Motor neuron (in vitro differentiated cells): ENCODE measurements at regions not wholly inside any gene's neighbourhood (a gene's known extent, or its start where the extent isn't known, plus 50 kb on each side); places are given as distances from the start of the nearest gene placed in this dataset.

Source experiments
- ATAC-seq, 8 experiments: fragments of 200-7000 bp; cut with Tn5 transposase; replicated peaks in 6 of 8; 2 replicates each; pipeline ENCODE4 v1.8.0; 2021; ENCODE audit warnings: mild to moderate bottlenecking in 8 of 8, moderate library complexity in 8 of 8
- H3K27ac ChIP-seq, 2 donors: fragments of 250-450 bp; sonication (Bioruptor Pico); 2 replicates each; pipeline ENCODE4 v1.9.0; 2021; ENCODE audit warnings: antibody characterized with exemption in 2 of 2, mild to moderate bottlenecking in 2 of 2, moderate library complexity in 1 of 2
- H3K4me1 ChIP-seq, 2 donors: fragments of 250-450 bp; sonication (Bioruptor Pico); replicated peaks in 1 of 2; 2 replicates each; pipeline ENCODE4 v1.6.1; 2021; ENCODE audit warnings: antibody characterized with exemption in 2 of 2, mild to moderate bottlenecking in 2 of 2, moderate library complexity in 1 of 2
- H3K4me3 ChIP-seq, 5 donors: fragments of 250-450 bp; sonication (Bioruptor Pico); 2 replicates each; pipeline ENCODE4 v1.9.0; 2021; ENCODE audit warnings: antibody characterized with exemption in 5 of 5, mild to moderate bottlenecking in 5 of 5, moderate library complexity in 4 of 5
- WGBS, 10 experiments: fragments of 450-650 bp; shearing (Covaris generic); methylation state at CpG; one replicate each; pipeline ENCODE4 v1.0.0; 2022; 5-methylcytosine and 5-hydroxymethylcytosine counted together
- in situ Hi-C, 9 experiments: fragments of 400-800 bp; cut with MboI; loops; one replicate each; pipeline ENCODE4 v1.15.0; 2021; ENCODE audit warnings: low sequenced_read_pairs in 9 of 9, low pct_unique_long_range_greater_than_20kb in 2 of 9; ENCODE audit not compliant: unreplicated experiment in 9 of 9

DNA sequence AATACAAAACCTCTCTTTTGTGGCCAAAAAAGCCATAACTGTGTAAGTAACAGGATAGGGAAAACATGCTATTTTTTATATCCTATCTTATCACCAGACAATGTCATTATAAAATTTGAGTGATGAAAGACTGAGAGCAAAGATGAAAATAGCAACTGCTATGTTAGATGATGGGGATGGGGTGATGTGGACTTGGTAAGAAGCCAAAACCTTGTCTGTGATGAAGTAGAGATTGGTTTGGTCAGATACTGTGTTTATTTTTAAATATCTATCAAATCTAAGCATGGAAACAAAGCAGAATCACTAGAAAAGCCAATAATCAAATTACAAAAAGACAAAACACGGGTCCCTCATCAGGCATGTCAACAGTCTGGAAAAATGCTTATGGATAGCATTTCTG is 631.1 kb upstream of the NR5A2 start:
- Histone ChIP-seq H3K27ac (no peak overlapping the region), H3K4me1 (no peaks in the 10 kb centered on the region), H3K4me3 (no peak overlapping the region)
- 0 to 74% (median 57%) methylated on average over 1 of the region's 1 CpG; no CpG with 5 or more reads in 3 of the 10 experiments for whole genome bisulfite sequencing, 10 experiments
- ATAC-seq: no peak
- in situ Hi-C loops: no loop called here

DNA sequence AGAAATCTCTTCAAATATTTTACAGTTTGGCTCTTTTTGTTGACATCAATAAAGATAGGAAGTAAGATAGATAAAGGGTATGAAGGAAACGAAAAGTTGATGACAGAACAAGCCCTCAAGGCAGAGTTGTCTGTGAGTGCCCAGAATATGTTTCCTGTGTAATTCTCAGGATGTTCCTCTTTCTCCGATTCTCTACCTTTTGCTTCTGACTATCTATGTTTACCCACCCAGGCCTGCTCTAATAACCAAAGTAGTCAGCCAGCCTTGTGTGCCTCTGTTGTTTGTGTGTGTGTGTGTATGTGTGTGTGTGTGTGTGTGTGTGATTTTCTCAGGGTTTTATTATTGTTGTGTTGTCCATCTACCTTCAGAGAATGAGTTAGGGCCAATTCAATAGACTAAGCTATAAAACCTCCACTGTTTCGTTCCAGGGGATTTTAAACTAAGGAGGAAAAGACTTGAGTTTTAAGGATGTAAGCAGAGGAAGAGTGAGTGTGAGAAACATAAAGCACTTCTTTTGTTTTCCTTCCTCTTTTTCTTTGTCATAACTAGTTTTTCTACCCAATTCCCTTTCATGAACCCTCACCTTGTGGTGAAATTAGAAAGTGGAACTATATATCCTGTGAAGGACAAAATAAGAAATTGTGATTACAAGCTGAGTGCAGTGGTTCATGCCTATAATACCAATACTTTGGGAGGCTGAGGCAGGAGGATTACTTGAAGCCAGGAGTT is 627.4 kb upstream of the NR5A2 start:
- WGBS, 10 experiments: 23 to 95% (median 80%) methylated on average over 1 to 3 of the region's 3 CpGs; no CpG with 5 or more reads in 1 of the 10 experiments
- Histone ChIP-seq H3K4me3 (no peak overlapping the region), H3K27ac (no peak overlapping the region), H3K4me1 (no peaks in the 10 kb centered on the region)
- ATAC-seq: no peak
- in situ Hi-C loops: no loop called here

DNA sequence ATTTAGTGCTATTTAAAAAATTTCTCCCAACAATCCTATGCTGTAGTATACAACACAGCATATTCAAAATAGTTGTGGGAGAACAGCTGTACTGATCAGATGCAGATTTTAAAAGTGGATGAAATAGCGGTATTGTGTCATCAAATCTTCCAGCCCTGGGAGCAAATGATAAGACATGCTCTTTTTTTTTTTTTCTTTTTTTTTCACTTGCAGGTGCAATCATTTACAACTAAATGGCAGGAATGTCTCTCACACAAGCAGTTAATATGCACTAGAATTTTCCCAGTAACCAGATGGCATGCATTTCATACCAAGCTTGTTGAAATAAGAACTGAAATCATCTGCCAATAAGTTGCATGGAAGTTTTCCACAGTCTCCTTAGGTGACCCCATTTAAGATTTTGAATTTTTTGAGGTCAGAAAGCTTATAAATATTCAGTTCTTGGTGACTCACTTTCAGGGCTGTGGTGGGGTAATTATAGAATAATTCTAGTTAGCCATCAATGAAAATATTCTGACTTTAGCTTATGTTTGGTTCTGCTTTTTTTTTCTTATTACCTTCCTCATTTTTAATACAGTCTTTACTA is 623.9 kb upstream of the NR5A2 start:
- in situ Hi-C loops: no loop called here
- Histone ChIP-seq H3K27ac (no peak overlapping the region), H3K4me3 (no peak overlapping the region), H3K4me1 (no peaks in the 10 kb centered on the region)
- WGBS, 10 experiments: 0 to 92% (median 63%) methylated on average over 1 of the region's 1 CpG; no CpG with 5 or more reads in 1 of the 10 experiments
- ATAC-seq: peak in 4 of 8 experiments; percentile 17 to 93 (median 78)

DNA sequence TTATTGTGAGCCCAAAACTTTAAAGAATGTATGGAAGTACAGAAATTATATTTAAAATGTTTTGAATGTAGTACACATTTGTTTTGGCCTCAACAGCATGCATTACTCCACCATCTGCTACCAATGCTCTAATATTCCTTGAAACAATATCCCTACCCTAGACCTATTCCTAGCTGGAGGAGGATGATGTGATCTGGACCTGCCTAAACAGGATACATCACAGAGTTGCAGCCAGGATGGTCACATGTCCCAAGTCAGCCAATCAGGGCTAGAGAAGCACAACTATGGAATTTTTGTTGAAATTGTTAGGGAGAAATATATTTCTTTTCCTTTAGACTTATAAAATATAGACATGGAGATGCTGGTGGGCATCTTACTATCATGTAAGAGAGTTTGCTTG is 623.3 kb upstream of the NR5A2 start:
- peak in 3 of 8 experiments; percentile 33 to 77 (median 64) for ATAC-seq
- no peak overlapping the region for H3K27ac ChIP-seq
- H3K4me1 ChIP-seq: no peaks in the 10 kb centered on the region
- in situ Hi-C loops: no loop called here
- H3K4me3 ChIP-seq: no peak overlapping the region

DNA sequence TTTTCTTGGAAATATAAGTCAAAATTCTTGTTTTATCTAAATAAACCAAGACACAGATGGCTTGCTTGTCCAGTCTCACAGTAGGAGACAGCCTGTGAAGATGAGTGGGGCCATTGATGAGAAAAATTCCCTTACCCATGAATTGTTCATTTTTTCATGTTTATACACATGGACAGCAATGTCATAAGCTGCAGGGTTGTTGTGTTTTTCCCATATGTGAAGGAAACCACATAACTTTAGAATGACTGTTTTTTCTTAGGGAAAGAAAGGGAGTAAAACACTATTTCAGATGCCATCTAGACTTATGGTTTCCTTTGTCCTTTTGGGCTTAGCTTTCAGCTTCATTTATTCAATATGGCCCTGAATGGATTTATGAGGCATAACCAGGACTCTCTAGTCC is 622.5 kb upstream of the NR5A2 start:
- in situ Hi-C loops: no loop called here
- ATAC-seq: no peak
- H3K27ac ChIP-seq: no peak overlapping the region
- no peak overlapping the region for H3K4me3 ChIP-seq
- H3K4me1 ChIP-seq: no peaks in the 10 kb centered on the region

DNA sequence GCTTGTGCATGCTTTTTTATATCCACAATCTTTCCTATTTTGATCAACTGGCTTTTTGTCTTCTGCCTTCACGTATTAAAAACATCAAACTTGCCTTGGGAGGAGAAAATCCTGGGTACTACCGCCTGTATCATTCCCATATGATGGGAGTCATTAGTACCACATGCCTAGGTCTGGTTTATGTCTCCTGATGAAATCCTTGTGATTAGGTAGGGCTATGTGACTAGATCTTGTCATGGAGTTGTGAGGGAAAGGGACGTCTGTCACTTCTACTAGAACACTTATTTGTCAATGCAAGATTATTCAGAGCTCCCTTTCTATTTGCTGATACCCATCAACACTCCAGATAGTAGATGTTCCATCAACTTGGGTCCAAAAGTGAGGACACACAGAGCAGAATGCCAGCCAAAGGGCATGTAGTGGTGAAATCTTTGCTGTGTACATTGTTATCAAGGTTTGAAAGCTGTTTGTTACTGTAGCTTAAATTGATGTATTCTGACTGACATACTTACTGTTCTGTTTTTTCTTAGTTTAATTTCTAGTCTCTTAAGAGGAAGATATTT is 621.8 kb upstream of the NR5A2 start:
- WGBS, 10 experiments: 0 to 90% (median 85%) methylated on average over 1 to 3 of the region's 3 CpGs; no CpG with 5 or more reads in 1 of the 10 experiments
- ATAC-seq: no peak
- H3K4me1 ChIP-seq: no peaks in the 10 kb centered on the region
- in situ Hi-C loops: no loop called here
- H3K27ac ChIP-seq: no peak overlapping the region
- H3K4me3 ChIP-seq: no peak overlapping the region

DNA sequence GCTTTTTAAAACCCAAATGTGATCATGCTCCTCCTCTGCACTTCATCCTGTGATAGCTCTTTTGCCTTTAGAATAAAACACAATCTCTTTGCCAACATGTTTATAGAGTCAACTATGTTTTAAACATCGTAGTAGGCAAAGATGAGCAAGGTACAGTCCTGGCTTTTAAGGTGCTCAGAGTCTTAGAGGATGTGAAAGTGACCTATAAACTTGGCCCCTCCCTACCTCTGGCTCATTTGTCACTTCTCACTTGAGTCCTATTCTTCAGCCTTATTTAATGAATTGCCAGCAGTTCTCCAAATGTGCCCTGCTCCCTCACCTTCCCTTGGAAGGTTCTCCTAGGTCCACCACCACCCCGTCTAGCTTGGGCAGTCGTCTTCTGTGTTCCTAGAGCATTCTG is 617.0 kb upstream of the NR5A2 start:
- WGBS, 10 experiments: 0 to 100% (median 69%) methylated on average over 1 to 3 of the region's 3 CpGs; no CpG with 5 or more reads in 1 of the 10 experiments
- in situ Hi-C loops: no loop called here

DNA sequence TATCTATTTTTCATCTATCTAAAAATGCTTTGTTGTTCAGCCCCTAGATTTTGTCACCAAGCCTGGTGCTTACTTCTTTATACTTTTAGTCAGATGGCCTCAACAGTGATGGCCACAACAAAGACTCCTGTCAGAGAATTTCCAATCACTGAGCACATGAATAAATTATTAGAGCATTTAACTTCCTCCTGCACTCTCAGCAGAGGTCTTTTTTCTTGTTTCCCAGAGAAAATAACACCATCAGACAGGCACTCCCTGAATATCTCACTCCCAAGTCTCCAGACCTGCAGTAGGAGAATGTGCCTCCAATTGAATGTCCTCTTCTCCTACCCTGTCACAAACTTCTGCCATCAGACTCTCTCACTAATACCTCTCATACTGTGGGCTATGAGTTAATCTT is 616.0 kb upstream of the NR5A2 start:
- ATAC-seq: peak in 3 of 8 experiments; percentile 44 to 70 (median 69)
- Histone ChIP-seq H3K27ac (no peak overlapping the region), H3K4me1 (no peaks in the 10 kb centered on the region), H3K4me3 (no peak overlapping the region)
- in situ Hi-C loops: no loop called here

More for the DNA sequence above, 617.0 kb upstream of the NR5A2 start:
- Histone ChIP-seq H3K27ac (no peak overlapping the region), H3K4me1 (no peaks in the 10 kb centered on the region), H3K4me3 (no peak overlapping the region)
- no peak for ATAC-seq

DNA sequence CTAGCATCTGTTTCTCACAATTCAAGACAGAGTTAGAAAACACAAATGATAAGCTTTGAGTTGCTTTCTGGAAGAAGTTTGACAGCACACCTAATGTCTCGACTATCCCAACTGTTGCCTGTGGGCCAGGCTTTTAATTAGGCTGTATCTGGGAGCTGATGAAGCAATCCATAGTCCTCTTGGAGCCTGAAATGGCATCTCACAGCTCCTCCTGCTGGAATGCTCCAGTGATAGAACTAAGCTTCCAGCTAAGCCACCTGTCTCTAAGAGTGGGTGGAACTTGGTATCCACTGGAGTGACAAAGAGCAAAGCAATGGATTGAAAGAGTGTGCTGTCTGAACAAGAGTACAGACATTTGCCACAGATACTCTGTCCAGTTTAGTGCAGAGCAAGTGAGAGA is 605.3 kb upstream of the NR5A2 start:
- H3K4me3 ChIP-seq: no peak overlapping the region
- H3K4me1 ChIP-seq: no peaks in the 10 kb centered on the region
- ATAC-seq: peak in 3 of 8 experiments; percentile 66 to 91 (median 89)
- no peak overlapping the region for H3K27ac ChIP-seq
- in situ Hi-C loops: no loop called here
- WGBS, 10 experiments: 0 to 89% (median 60%) methylated on average over 1 of the region's 1 CpG; no CpG with 5 or more reads in 2 of the 10 experiments

DNA sequence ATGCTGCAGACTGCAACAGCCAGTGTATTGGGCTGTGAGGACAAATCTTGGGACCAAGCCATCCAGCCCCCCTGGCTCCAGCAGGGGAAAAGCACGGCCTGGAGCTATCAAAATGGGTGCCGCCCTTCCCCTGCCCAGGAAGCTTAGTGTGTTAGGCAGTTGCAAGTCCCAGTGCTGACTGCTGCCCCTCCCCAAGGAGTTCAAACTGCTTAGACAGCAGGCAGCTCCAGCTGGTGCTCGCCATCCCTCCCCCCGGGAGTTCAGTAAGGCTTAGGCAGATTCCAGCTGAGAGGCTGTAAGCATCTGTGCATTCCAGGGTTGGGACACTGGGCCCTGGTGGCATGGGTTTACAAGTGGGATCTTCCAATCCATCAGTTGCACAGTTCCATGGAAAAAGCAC is 579.6 kb upstream of the NR5A2 start:
- ATAC-seq: peak in 3 of 8 experiments; percentile 26 to 96 (median 81)
- 0 to 100% (median 50%) methylated on average over 1 to 4 of the region's 4 CpGs; no CpG with 5 or more reads in 5 of the 10 experiments for WGBS, 10 experiments
- Histone ChIP-seq H3K4me1 (no peaks in the 10 kb centered on the region), H3K27ac (no peak overlapping the region), H3K4me3 (no peak overlapping the region)
- in situ Hi-C loops: no loop called here

DNA sequence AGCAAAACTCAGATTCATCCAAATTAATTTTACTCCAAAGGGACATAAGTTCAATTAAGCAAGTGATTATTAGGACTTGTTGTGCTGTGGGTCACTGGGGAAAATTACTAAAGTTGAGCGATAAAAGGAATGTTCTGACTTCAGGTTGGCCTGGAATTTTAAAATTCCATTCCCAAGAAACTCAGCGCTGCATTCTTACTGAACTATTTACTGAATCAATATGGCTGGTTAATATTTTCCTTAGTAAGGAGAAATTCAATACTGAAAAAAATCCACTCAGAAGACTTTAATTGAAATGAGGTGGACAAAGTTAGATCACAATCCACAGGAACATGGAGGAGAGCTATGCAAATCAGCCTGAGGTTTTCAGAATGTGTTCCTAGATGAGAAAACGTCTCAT is 578.9 kb upstream of the NR5A2 start:
- Histone ChIP-seq H3K27ac (no peak overlapping the region), H3K4me1 (no peaks in the 10 kb centered on the region), H3K4me3 (no peak overlapping the region)
- no peak for ATAC-seq
- WGBS, 10 experiments: 30 to 100% (median 76%) methylated on average over 1 to 3 of the region's 3 CpGs
- in situ Hi-C loops: no loop called here

DNA sequence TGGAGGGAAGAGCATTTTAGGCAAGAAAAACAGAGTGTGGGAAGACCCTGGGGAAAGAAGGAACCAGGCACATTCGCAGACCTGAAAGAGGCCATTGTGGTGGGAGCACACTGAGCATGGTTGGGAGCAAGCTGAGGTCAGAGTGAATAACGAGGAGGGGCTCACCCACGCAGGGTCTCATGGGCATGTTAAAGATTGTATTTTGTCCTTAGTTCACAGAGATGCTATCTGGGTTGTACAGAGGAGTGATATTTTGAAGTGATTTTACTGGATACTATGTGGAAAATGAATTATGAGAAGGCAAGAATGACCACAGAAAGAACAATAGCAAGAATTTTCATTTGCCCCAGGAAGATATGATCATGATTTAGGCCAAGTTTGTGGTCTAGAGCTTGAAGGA is 578.3 kb upstream of the NR5A2 start:
- Histone ChIP-seq H3K4me1 (no peaks in the 10 kb centered on the region), H3K4me3 (no peak overlapping the region), H3K27ac (no peak overlapping the region)
- in situ Hi-C loops: no loop called here
- ATAC-seq: no peak
- WGBS, 10 experiments: 0 to 100% (median 77%) methylated on average over 1 to 3 of the region's 3 CpGs; no CpG with 5 or more reads in 2 of the 10 experiments

DNA sequence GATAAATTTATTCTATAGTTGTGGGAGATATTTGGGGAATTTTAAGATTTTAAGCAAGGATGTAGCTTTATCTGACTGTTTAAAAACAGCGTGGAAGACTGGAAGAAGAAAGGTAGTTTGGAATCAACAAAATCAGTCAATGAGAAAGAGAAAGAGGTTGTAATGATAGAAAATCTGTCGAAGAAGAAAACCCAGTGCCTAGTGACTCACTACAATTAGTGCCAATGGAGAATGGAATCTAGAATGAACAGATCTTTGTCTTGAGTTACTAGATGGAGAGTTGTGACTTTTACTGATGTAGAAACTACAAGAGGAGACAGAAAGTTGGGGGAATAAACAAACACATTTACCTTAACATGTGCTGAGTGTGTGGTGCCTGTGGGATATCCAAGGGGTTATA is 577.8 kb upstream of the NR5A2 start:
- in situ Hi-C loops: no loop called here
- no peaks in the 10 kb centered on the region for H3K4me1 ChIP-seq
- no peak overlapping the region for H3K4me3 ChIP-seq
- no peak for ATAC-seq
- no peak overlapping the region for H3K27ac ChIP-seq
- 0 to 70% (median 42%) methylated on average over 1 to 2 of the region's 2 CpGs for WGBS, 10 experiments

DNA sequence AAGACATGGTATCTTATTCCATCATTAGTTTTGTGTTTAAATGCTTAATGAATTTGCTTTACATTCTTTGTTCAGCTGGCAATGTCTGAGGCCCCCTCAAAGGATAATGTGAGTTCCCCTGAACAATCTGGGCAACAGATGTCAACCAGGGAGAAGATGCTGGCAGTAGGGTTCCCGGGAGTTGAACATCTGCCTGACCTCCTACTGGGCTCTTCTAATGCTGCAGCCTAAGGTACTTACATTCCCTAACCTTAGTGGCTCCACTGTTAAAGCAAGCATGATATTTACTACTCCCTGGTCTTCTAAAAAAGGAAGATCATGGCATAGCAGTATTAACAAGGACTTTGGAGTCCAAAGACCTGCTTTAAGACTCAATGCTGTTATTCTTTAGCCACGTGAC is 574.9 kb upstream of the NR5A2 start:
- Histone ChIP-seq H3K4me1 (no peaks in the 10 kb centered on the region), H3K27ac (no peak overlapping the region), H3K4me3 (no peak overlapping the region)
- ATAC-seq: no peak
- 0 to 80% (median 53%) methylated on average over 1 to 2 of the region's 2 CpGs; no CpG with 5 or more reads in 1 of the 10 experiments for WGBS, 10 experiments
- in situ Hi-C loops: no loop called here
